CD4-positive, alpha-beta memory T cell (primary cell): ENCODE measurements at regions not wholly inside any gene's neighbourhood (a gene's known extent, or its start where the extent isn't known, plus 50 kb on each side); places are given as distances from the start of the nearest gene placed in this dataset.

ENCODE experiments used
- CTCF ChIA-PET: fragments of 350-600 bp; sonication (Branson Sonifier 250); formaldehyde crosslinking; loops from one replicate; lab custom pipeline; 2021; ENCODE audit warnings: inconsistent platforms; ENCODE audit not compliant: partially characterized antibody; lab: Charles Lee
- POLR2A ChIA-PET: fragments of 350-600 bp; sonication (Branson Sonifier 250); formaldehyde crosslinking; loops from one replicate; lab custom pipeline; 2021; ENCODE audit not compliant: partially characterized antibody; lab: Charles Lee
- DNase-seq, 5 donors: peaks; one replicate each; pipeline versions ENCODE4 v3.0.0 to v3.0.0-alpha.2; 2020 to 2022; ENCODE audit warnings: mixed read lengths in 1 of 5
- H3K27ac ChIP-seq: one replicate; pipeline ENCODE4 v1.7.0; 2013; ENCODE audit warnings: low read depth, low read length
- H3K27me3 ChIP-seq: 2 replicates; pipeline ENCODE4 v1.7.0; 2013; ENCODE audit warnings: mild to moderate bottlenecking, low read length, moderate library complexity; ENCODE audit not compliant: insufficient read depth
- H3K36me3 ChIP-seq: 2 replicates; pipeline ENCODE4 v1.7.0; 2013; ENCODE audit warnings: mild to moderate bottlenecking, low read length, moderate library complexity; ENCODE audit not compliant: insufficient read depth
- H3K4me1 ChIP-seq: 2 replicates; pipeline ENCODE4 v1.7.0; 2013; ENCODE audit warnings: mild to moderate bottlenecking, low read length, moderate library complexity; ENCODE audit not compliant: insufficient read depth
- H3K4me3 ChIP-seq, 2 donors: one replicate each; pipeline ENCODE4 v1.7.0; 2013; ENCODE audit warnings: low read length in 2 of 2, mild to moderate bottlenecking in 1 of 2
- H3K9me3 ChIP-seq, 2 donors: one replicate each; pipeline ENCODE4 v1.7.0; 2013; ENCODE audit warnings: low read length in 2 of 2, control low read depth in 1 of 2; ENCODE audit not compliant: control insufficient read depth in 1 of 2
- H3K27ac Mint-ChIP-seq, 7 donors: one replicate each; pipeline ENCODE4 v1.8.0; 2020 to 2021; ENCODE audit warnings: mixed read lengths in 7 of 7, mild to moderate bottlenecking in 6 of 7, inconsistent platforms in 3 of 7, moderate library complexity in 3 of 7
- H3K27me3 Mint-ChIP-seq, 2 donors: one replicate each; pipeline ENCODE4 v1.8.0; 2020 to 2021; ENCODE audit warnings: mixed read lengths in 2 of 2
- H3K36me3 Mint-ChIP-seq, 2 donors: one replicate each; pipeline ENCODE4 v1.8.0; 2020 to 2021; ENCODE audit warnings: mixed read lengths in 2 of 2, inconsistent platforms in 1 of 2, mild to moderate bottlenecking in 1 of 2
- H3K4me1 Mint-ChIP-seq, 4 donors: one replicate each; pipeline ENCODE4 v1.8.0; 2020 to 2021; ENCODE audit warnings: mixed read lengths in 4 of 4, mild to moderate bottlenecking in 1 of 4
- H3K4me3 Mint-ChIP-seq, 8 donors: one replicate each; pipeline ENCODE4 v1.8.0; 2020 to 2021; ENCODE audit warnings: mixed read lengths in 8 of 8, mild to moderate bottlenecking in 7 of 8, moderate library complexity in 6 of 8, inconsistent platforms in 3 of 8
- H3K9me3 Mint-ChIP-seq, 8 donors: one replicate each; pipeline ENCODE4 v1.8.0; 2020 to 2021; ENCODE audit warnings: mixed read lengths in 8 of 8, mild to moderate bottlenecking in 5 of 8, inconsistent platforms in 3 of 8, moderate library complexity in 1 of 8
- intact Hi-C: fragments of 100-400 bp; cut with micrococcal nuclease; formaldehyde crosslinking; loops from one replicate; pipeline ENCODE4 v1.15.1; 2023

DNA sequence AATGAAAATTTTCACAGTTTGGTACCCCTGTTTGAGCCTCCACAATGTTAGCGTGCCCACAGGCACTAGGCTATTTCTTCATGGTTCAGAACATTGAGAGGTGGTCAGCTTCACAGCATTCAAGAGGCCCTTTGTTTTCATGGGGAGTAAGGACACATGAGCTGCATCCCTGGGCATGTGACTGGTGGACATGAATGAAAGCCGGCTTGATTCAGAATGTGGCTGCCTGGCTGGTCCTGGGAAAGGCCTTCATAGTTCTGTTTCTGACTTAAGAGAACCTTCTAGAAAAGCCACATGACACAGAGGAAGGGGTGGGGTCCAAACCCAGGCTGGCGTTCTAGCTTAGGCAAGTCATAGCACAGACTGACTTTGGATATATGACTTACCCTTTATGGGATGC is 420.6 kb downstream of the CMPK2 start:
- peaks cover 0 to 1% of the 10 kb centered on the region in 2 donors for H3K27me3 Mint-ChIP-seq
- H3K4me1 Mint-ChIP-seq, result no peaks in the 10 kb centered on the region
- Histone ChIP-seq H3K27ac (no peak overlapping the region), H3K4me1 (no peaks in the 10 kb centered on the region), H3K4me3 (no peak overlapping the region), H3K27me3 (no peaks in the 10 kb centered on the region), H3K9me3 (peaks cover 0 to 3% of the 10 kb centered on the region in 2 donors), H3K36me3 (no peaks in the 10 kb centered on the region)
- H3K36me3 Mint-ChIP-seq, result no peaks in the 10 kb centered on the region
- ChIA-PET CTCF (no interaction called here), POLR2A (no interaction called here)
- no peak overlapping the region for H3K4me3 Mint-ChIP-seq
- DNase-seq, result no peak
- H3K27ac Mint-ChIP-seq, result no peak overlapping the region
- peaks cover 0 to 5% (median 0%) of the 10 kb centered on the region in 8 donors for H3K9me3 Mint-ChIP-seq
- intact Hi-C loops, result no loop called here

DNA sequence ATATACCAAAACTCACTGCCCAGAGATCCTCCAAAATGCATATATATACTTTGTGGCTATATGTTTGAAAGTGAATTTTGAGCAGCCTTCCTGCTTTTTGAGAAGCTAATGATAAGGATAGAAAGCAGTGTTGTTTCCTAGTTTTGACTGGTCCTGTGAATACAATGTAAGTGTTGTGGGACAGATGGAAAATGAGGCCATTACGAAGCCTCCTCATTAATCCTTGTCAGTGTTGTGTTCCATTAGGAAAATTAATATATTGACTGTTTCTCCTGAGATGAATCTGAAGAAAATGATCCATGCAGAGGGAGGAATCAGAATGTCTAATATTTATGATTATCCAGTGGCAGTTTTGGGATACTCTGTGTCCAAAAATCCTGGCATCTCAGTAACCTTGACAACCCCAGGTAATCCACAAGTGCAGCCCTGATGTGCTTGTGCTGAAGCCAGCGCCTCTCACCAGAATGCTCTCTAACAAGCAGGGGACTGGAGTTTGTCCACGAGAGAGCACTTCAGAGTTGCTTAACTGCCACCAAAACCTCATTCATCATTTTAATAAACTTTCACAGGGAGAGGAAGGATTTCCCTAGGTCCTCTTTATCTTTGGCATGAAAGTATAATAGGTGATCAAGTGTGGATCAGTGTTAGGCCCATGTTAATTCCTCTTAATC is 418.6 kb downstream of the CMPK2 start:
- Mint-ChIP-seq H3K9me3 (peaks cover 0 to 5% (median 0%) of the 10 kb centered on the region in 8 donors), H3K36me3 (no peaks in the 10 kb centered on the region), H3K27me3 (peaks cover 0 to 1% of the 10 kb centered on the region in 2 donors), H3K4me3 (no peak overlapping the region), H3K4me1 (no peaks in the 10 kb centered on the region), H3K27ac (no peak overlapping the region)
- Histone ChIP-seq H3K4me1 (no peaks in the 10 kb centered on the region), H3K9me3 (peaks cover 0 to 3% of the 10 kb centered on the region in 2 donors), H3K36me3 (no peaks in the 10 kb centered on the region), H3K27me3 (no peaks in the 10 kb centered on the region), H3K27ac (no peak overlapping the region), H3K4me3 (no peak overlapping the region)
- ChIA-PET POLR2A (no interaction called here), CTCF (no interaction called here)
- DNase-seq, result no peak
- intact Hi-C loops, result no loop called here

DNA sequence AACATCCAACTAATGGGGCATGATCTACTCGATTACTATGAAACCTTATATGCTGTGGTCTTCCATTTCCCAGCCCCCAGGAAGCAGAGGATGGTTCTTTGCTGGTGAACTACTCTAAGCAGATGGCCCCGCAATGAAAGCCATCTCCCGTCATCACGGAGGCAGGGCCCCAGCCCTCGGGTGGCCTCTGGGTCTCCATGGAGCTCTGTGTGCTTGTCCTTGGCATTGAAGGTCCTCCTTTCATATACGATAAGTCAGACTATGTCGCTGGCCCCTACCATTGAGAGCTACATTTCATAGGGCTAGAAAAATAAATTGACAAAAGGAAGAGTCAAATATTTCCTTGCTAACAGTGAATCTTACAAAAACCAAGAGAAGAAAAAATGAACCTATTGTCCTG is 416.8 kb downstream of the CMPK2 start:
- intact Hi-C loops, result no loop called here
- Histone ChIP-seq H3K27me3 (no peaks in the 10 kb centered on the region), H3K27ac (no peak overlapping the region), H3K4me3 (no peak overlapping the region), H3K36me3 (no peaks in the 10 kb centered on the region), H3K9me3 (no peaks in the 10 kb centered on the region), H3K4me1 (no peaks in the 10 kb centered on the region)
- no peak overlapping the region for H3K4me3 Mint-ChIP-seq
- no peaks in the 10 kb centered on the region for H3K36me3 Mint-ChIP-seq
- ChIA-PET CTCF (no interaction called here), POLR2A (no interaction called here)
- H3K27me3 Mint-ChIP-seq, result peaks cover 0 to 1% of the 10 kb centered on the region in 2 donors
- H3K27ac Mint-ChIP-seq, result no peak overlapping the region
- DNase-seq, result no peak
- H3K9me3 Mint-ChIP-seq, result peaks cover 0 to 4% (median 2%) of the 10 kb centered on the region in 8 donors
- no peaks in the 10 kb centered on the region for H3K4me1 Mint-ChIP-seq

GRCh38 chr2:6449343-6449742 is 416.4 kb downstream of the CMPK2 start:
- H3K4me1 Mint-ChIP-seq, result no peaks in the 10 kb centered on the region
- DNase-seq, result no peak
- Histone ChIP-seq H3K27ac (no peak overlapping the region), H3K4me3 (no peak overlapping the region), H3K36me3 (no peaks in the 10 kb centered on the region), H3K27me3 (no peaks in the 10 kb centered on the region), H3K9me3 (no peaks in the 10 kb centered on the region), H3K4me1 (no peaks in the 10 kb centered on the region)
- intact Hi-C loops, result no loop called here
- POLR2A ChIA-PET, result no interaction called here
- CTCF ChIA-PET, result no interaction called here
- H3K27ac Mint-ChIP-seq, result no peak overlapping the region
- H3K4me3 Mint-ChIP-seq, result no peak overlapping the region
- H3K36me3 Mint-ChIP-seq, result no peaks in the 10 kb centered on the region
- H3K9me3 Mint-ChIP-seq, result peaks cover 0 to 4% (median under 1%) of the 10 kb centered on the region in 8 donors
- H3K27me3 Mint-ChIP-seq, result peaks cover 0 to 1% of the 10 kb centered on the region in 2 donors

GRCh38 chr2:6452702-6453481 is 412.8 kb downstream of the CMPK2 start:
- no peaks in the 10 kb centered on the region for H3K36me3 Mint-ChIP-seq
- H3K4me3 Mint-ChIP-seq, result no peak overlapping the region
- Histone ChIP-seq H3K36me3 (no peaks in the 10 kb centered on the region), H3K27me3 (no peaks in the 10 kb centered on the region), H3K27ac (no peak overlapping the region), H3K4me3 (no peak overlapping the region), H3K4me1 (no peaks in the 10 kb centered on the region), H3K9me3 (no peaks in the 10 kb centered on the region)
- DNase-seq, result no peak
- intact Hi-C loops, result no loop called here
- H3K4me1 Mint-ChIP-seq, result no peaks in the 10 kb centered on the region
- ChIA-PET POLR2A (no interaction called here), CTCF (no interaction called here)
- no peaks in the 10 kb centered on the region for H3K27me3 Mint-ChIP-seq
- H3K27ac Mint-ChIP-seq, result no peak overlapping the region
- H3K9me3 Mint-ChIP-seq, result peaks cover 0 to 7% (median 4%) of the 10 kb centered on the region in 8 donors

GRCh38 chr2:6454286-6454990 is 411.3 kb downstream of the CMPK2 start:
- no peak for DNase-seq
- Histone ChIP-seq H3K4me3 (no peak overlapping the region), H3K4me1 (no peaks in the 10 kb centered on the region), H3K36me3 (no peaks in the 10 kb centered on the region), H3K9me3 (no peaks in the 10 kb centered on the region), H3K27ac (no peak overlapping the region), H3K27me3 (no peaks in the 10 kb centered on the region)
- ChIA-PET POLR2A (no interaction called here), CTCF (no interaction called here)
- Mint-ChIP-seq H3K9me3 (peaks cover 0 to 7% (median 5%) of the 10 kb centered on the region in 8 donors), H3K4me1 (no peaks in the 10 kb centered on the region), H3K36me3 (no peaks in the 10 kb centered on the region), H3K27me3 (no peaks in the 10 kb centered on the region), H3K27ac (no peak overlapping the region), H3K4me3 (no peak overlapping the region)
- intact Hi-C loops, result no loop called here

DNA sequence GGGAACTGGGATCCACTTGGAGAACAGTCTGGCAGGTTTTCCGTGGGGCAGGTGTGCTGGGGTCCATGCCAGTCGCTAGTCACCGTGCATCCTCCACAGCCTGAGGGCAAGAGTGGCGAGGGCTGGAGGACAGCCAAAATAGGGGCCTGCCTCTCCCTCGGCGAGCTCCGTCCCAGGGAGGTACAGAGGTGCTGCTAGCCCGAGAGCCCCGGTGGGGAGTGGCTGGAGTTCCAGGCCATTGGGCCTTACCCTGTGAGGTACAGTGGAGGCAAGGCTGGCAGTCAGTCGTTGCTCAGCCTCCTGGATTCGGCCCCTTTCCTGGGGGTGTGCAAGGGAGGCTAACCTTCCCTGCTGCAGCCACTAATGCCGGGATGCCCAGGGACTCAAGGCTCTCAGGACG is 406.6 kb downstream of the CMPK2 start:
- Histone ChIP-seq H3K4me3 (no peak overlapping the region), H3K9me3 (no peaks in the 10 kb centered on the region), H3K36me3 (no peaks in the 10 kb centered on the region), H3K4me1 (no peaks in the 10 kb centered on the region), H3K27me3 (no peaks in the 10 kb centered on the region), H3K27ac (no peak overlapping the region)
- Mint-ChIP-seq H3K4me3 (no peak overlapping the region), H3K4me1 (no peaks in the 10 kb centered on the region), H3K36me3 (no peaks in the 10 kb centered on the region), H3K9me3 (peaks cover 0 to 7% (median 2%) of the 10 kb centered on the region in 8 donors), H3K27me3 (no peaks in the 10 kb centered on the region), H3K27ac (no peak overlapping the region)
- ChIA-PET POLR2A (no interaction called here), CTCF (no interaction called here)
- no peak for DNase-seq
- intact Hi-C loops, result no loop called here
